GM18511 (cell line): ENCODE measurements at regions not wholly inside any gene's neighbourhood (a gene's known extent, or its start where the extent isn't known, plus 50 kb on each side); places are given as distances from the start of the nearest gene placed in this dataset.

Experiments used
- ATAC-seq: cut with Tn5 transposase; IDR thresholded peaks from one replicate; pipeline ENCODE4 v1.9.1; 2021; ENCODE audit warnings: mild to moderate bottlenecking, moderate library complexity; ENCODE audit not compliant: unreplicated experiment

- ATAC-seq: no peak
Observed at GRCh38 chr9:126235336-126236243, 91.0 kb upstream of the MVB12B start.

- ATAC-seq: no peak
Observed at GRCh38 chr9:126236273-126236672, 90.4 kb upstream of the MVB12B start.

GRCh38 chr9:126238415-126238814 is 88.2 kb upstream of the MVB12B start:
- no peak for ATAC-seq

GRCh38 chr9:126239515-126239914 is 87.1 kb upstream of the MVB12B start:
- no peak for ATAC-seq

GRCh38 chr9:126240835-126241234 is 85.8 kb upstream of the MVB12B start:
- ATAC-seq: no peak

GRCh38 chr9:126248680-126249079 is 77.9 kb upstream of the MVB12B start:
- ATAC-seq: no peak

- no peak for ATAC-seq
Observed at GRCh38 chr9:126261584-126262356, 64.9 kb upstream of the MVB12B start.

- ATAC-seq: no peak
Observed at GRCh38 chr9:126262738-126263137, 63.9 kb upstream of the MVB12B start.

GRCh38 chr9:126270556-126270955 is 56.1 kb upstream of the MVB12B start:
- ATAC-seq: no peak

GRCh38 chr9:126275386-126276001 is 51.1 kb upstream of the MVB12B start:
- no peak for ATAC-seq

- ATAC-seq: no peak
Observed at GRCh38 chr9:126276056-126276728, 50.4 kb upstream of the MVB12B start.
